Endothelial cell of umbilical vein (primary cell): ENCODE measurements at regions not wholly inside any gene's neighbourhood (a gene's known extent, or its start where the extent isn't known, plus 50 kb on each side); places are given as distances from the start of the nearest gene placed in this dataset.

Source experiments
- EZH2 ChIP-seq: IDR thresholded peaks from 2 replicates; pipeline ENCODE4 v1.6.1; 2012; ENCODE audit warnings: borderline replicate concordance, low read depth, mild to moderate bottlenecking, moderate library complexity, low read length, inconsistent platforms; ENCODE audit not compliant: severe bottlenecking
- GATA2 ChIP-seq: IDR thresholded peaks from 2 replicates; pipeline ENCODE4 v1.7.0; 2011; ENCODE audit warnings: low read depth, mild to moderate bottlenecking, moderate library complexity, mixed read lengths, low read length; ENCODE audit not compliant: insufficient read length, insufficient read depth
- JUN ChIP-seq: IDR thresholded peaks from 2 replicates; pipeline ENCODE4 v1.6.1; 2011; ENCODE audit warnings: borderline replicate concordance, low read depth; ENCODE audit not compliant: insufficient read length, insufficient read depth
- MYC ChIP-seq: IDR thresholded peaks from one replicate; pipeline ENCODE4 v1.6.1; 2011; ENCODE audit warnings: mild to moderate bottlenecking, low read depth, low read length
- POLR2A ChIP-seq: IDR thresholded peaks from 2 replicates; pipeline ENCODE4 v1.6.1; 2012; ENCODE audit warnings: low read depth, mild to moderate bottlenecking, control low read depth, low read length
- POLR2AphosphoS5 ChIP-seq: IDR thresholded peaks from 2 replicates; pipeline ENCODE4 v1.6.1; 2012; ENCODE audit warnings: low read depth, mild to moderate bottlenecking, control low read depth, low read length, moderate library complexity; ENCODE audit not compliant: insufficient read depth
- TF ChIP-seq, protein P1 (sequence below), 2 donors: IDR thresholded peaks; 1 replicate in 1 of 2; 2 replicates in 1 of 2; pipeline ENCODE4 v1.5.1; 2011; ENCODE audit warnings: low read length in 2 of 2, mild to moderate bottlenecking in 2 of 2, moderate library complexity in 2 of 2, control low read depth in 1 of 2, inconsistent platforms in 1 of 2, low read depth in 1 of 2; ENCODE audit not compliant: insufficient read depth in 1 of 2; ENCODE audit errors: extremely low read depth in 1 of 2
- TF ChIP-seq, protein P2 (sequence below): IDR thresholded peaks from 2 replicates; pipeline ENCODE4 v1.6.1; 2011; ENCODE audit not compliant: insufficient read depth, insufficient read length

DNA sequence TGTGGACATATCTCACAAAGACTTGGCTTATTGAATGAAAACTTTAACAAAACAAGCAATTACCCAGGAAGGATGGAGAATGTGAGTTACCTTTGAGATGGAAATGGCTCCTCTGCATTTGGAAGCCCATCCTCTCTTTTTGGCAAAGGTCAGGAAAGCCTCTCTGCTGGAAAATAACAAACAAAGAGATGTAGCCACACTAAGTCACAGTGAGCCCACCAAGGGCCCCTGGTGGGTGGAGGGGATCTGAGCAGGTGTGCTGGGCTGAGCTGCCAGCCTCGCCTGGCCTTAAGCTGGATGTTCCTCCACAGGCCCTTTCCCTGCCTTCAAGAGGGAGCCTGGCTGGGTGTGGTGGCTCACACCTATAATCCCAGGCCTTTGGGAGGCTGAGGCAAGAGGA is 269.2 kb downstream of the HNRNPD start:
- no peak for TF ChIP-seq EZH2
- TF ChIP-seq, protein P1, sequence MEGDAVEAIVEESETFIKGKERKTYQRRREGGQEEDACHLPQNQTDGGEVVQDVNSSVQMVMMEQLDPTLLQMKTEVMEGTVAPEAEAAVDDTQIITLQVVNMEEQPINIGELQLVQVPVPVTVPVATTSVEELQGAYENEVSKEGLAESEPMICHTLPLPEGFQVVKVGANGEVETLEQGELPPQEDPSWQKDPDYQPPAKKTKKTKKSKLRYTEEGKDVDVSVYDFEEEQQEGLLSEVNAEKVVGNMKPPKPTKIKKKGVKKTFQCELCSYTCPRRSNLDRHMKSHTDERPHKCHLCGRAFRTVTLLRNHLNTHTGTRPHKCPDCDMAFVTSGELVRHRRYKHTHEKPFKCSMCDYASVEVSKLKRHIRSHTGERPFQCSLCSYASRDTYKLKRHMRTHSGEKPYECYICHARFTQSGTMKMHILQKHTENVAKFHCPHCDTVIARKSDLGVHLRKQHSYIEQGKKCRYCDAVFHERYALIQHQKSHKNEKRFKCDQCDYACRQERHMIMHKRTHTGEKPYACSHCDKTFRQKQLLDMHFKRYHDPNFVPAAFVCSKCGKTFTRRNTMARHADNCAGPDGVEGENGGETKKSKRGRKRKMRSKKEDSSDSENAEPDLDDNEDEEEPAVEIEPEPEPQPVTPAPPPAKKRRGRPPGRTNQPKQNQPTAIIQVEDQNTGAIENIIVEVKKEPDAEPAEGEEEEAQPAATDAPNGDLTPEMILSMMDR (IDR thresholded peaks at IDR 0.05; ENCODE audit: extremely low read depth in 1 of 2, insufficient read depth in 1 of 2, low read depth in 1 of 2, low read length in 2 of 2), result no peak
- TF ChIP-seq MYC, result no peak
- no peak for TF ChIP-seq JUN
- no peak for TF ChIP-seq POLR2AphosphoS5
- no peak for TF ChIP-seq POLR2A
- no peak for TF ChIP-seq GATA2
- TF ChIP-seq, protein P2, sequence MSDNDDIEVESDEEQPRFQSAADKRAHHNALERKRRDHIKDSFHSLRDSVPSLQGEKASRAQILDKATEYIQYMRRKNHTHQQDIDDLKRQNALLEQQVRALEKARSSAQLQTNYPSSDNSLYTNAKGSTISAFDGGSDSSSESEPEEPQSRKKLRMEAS, result no peak
